Type B pancreatic cell (in vitro differentiated cells): ENCODE measurements at regions not wholly inside any gene's neighbourhood (a gene's known extent, or its start where the extent isn't known, plus 50 kb on each side); places are given as distances from the start of the nearest gene placed in this dataset.

ENCODE experiments used
- DNase-seq: peaks from one replicate; pipeline ENCODE4 v3.0.0; 2021; ENCODE audit warnings: mixed read lengths; ENCODE audit not compliant: unreplicated experiment; ENCODE audit errors: extremely low spot score
- H3K27ac Mint-ChIP-seq: 2 replicates; pipeline ENCODE4 v1.8.0; 2021; ENCODE audit warnings: mild to moderate bottlenecking, mixed read lengths
- H3K27me3 Mint-ChIP-seq: 2 replicates; pipeline ENCODE4 v1.8.0; 2021; ENCODE audit warnings: mixed read lengths
- H3K36me3 Mint-ChIP-seq: 2 replicates; pipeline ENCODE4 v1.8.0; 2021; ENCODE audit warnings: mixed read lengths
- H3K4me1 Mint-ChIP-seq: one replicate; pipeline ENCODE4 v1.8.0; 2021; ENCODE audit warnings: mixed read lengths; ENCODE audit not compliant: unreplicated experiment
- H3K4me3 Mint-ChIP-seq: 2 replicates; pipeline ENCODE4 v1.8.0; 2021; ENCODE audit warnings: mild to moderate bottlenecking, mixed read lengths
- H3K9me3 Mint-ChIP-seq: 2 replicates; pipeline ENCODE4 v1.8.0; 2021; ENCODE audit warnings: mixed read lengths
- TF ChIP-seq, protein P1 (sequence below): fragments of 200-600 bp; sonication (generic); conservative IDR thresholded peaks from 2 replicates; pipeline ENCODE4 v1.5.0; 2021; ENCODE audit warnings: antibody characterized with exemption, mild to moderate bottlenecking

DNA sequence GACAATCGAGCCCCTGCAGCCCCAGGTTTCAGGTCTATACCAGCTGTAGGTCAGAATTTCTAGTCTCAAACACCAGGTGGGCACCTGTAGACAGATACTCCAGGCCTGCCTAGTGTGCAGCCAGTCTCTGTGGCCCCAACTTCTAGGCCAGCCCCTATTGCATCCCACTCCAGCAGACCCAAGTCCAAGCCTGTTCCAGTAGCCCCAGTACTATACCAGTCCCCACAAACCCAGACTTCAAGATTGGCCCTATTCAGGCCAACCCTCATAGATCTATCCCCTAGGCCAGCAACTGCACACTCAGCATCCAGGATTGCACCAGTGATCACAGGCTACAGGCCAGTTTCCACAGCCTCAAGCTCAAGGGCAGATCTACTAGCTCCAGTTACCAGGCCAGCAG is 344.0 kb downstream of the PYDC2 start:
- Mint-ChIP-seq H3K9me3 (no peaks in the 10 kb centered on the region), H3K36me3 (no peaks in the 10 kb centered on the region), H3K4me1 (no peaks in the 10 kb centered on the region), H3K27ac (no peak overlapping the region), H3K27me3 (no peaks in the 10 kb centered on the region), H3K4me3 (no peak overlapping the region)
- DNase-seq, result no peak
- TF ChIP-seq, protein P1, sequence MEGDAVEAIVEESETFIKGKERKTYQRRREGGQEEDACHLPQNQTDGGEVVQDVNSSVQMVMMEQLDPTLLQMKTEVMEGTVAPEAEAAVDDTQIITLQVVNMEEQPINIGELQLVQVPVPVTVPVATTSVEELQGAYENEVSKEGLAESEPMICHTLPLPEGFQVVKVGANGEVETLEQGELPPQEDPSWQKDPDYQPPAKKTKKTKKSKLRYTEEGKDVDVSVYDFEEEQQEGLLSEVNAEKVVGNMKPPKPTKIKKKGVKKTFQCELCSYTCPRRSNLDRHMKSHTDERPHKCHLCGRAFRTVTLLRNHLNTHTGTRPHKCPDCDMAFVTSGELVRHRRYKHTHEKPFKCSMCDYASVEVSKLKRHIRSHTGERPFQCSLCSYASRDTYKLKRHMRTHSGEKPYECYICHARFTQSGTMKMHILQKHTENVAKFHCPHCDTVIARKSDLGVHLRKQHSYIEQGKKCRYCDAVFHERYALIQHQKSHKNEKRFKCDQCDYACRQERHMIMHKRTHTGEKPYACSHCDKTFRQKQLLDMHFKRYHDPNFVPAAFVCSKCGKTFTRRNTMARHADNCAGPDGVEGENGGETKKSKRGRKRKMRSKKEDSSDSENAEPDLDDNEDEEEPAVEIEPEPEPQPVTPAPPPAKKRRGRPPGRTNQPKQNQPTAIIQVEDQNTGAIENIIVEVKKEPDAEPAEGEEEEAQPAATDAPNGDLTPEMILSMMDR, result no peak

DNA sequence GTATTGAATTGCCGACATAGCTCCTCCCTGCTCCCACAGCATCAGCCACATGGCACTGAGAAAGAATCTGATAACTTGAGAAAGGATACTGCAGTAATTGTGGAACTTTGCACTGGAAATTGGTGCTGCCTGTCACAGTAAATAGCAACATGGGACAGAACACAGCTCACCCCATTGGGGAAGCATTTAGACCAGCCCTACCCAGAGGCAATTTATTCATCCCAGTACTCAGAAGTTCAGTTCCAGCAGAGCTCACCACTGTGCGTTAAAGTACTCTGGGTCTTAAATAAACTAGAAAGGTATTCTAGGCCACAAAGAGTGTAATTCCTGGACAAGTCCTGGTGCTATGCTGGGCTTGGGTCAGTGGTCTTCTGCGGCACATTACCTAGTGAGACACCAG is 347.1 kb downstream of the PYDC2 start:
- Mint-ChIP-seq H3K9me3 (no peaks in the 10 kb centered on the region), H3K36me3 (no peaks in the 10 kb centered on the region), H3K27me3 (no peaks in the 10 kb centered on the region), H3K27ac (no peak overlapping the region), H3K4me3 (no peak overlapping the region), H3K4me1 (no peaks in the 10 kb centered on the region)
- TF ChIP-seq, protein P1, result no peak
- DNase-seq, result no peak

- Mint-ChIP-seq H3K27ac (no peak overlapping the region), H3K36me3 (no peaks in the 10 kb centered on the region), H3K9me3 (no peaks in the 10 kb centered on the region), H3K4me1 (no peaks in the 10 kb centered on the region), H3K27me3 (no peaks in the 10 kb centered on the region), H3K4me3 (no peak overlapping the region)
- DNase-seq, result no peak
- TF ChIP-seq, protein P1, result no peak
Measured at GRCh38 chr3:191809326-191809949, 348.5 kb downstream of the PYDC2 start.

DNA sequence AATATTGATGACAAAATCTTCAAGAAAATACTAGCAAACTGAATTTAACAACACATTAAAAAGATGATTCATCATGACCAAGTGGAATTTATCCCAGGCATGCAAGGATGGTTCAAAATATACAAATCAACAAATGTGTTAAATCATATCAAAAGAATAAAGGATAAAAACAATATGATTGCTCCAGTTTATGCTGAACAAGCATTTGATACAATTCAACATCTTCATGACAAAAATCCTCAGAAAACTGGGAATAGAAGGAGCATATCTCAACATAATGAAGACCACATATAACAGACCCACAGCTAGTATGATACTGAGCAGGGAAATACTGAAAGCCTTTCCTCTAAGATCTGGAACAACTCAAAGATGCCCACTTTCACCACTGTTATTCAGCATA is 352.3 kb downstream of the PYDC2 start:
- Mint-ChIP-seq H3K36me3 (no peaks in the 10 kb centered on the region), H3K9me3 (no peaks in the 10 kb centered on the region), H3K4me1 (no peaks in the 10 kb centered on the region), H3K4me3 (no peak overlapping the region), H3K27me3 (no peaks in the 10 kb centered on the region), H3K27ac (no peak overlapping the region)
- TF ChIP-seq, protein P1, result no peak
- DNase-seq, result no peak

DNA sequence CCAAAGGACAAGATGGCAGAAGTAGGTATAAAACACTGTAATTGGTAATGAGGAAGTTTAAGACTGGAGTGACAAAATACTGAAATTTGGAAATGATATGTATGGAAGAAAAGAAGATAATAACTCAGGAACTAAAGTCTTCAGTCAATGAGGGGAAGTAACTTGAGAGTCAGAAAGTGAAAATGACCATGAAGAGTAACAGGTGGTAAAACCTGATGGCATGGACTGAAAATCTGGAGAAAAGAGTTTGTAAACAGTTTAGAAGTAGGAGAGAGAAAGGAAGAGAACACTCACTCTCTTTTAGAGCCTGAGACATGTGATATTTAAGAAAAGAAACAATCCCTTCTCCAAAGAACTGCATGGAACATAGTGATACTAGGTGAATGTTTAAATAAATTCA is 387.9 kb downstream of the PYDC2 start:
- H3K4me1 Mint-ChIP-seq, result no peaks in the 10 kb centered on the region
- H3K9me3 Mint-ChIP-seq, result no peaks in the 10 kb centered on the region
- no peak overlapping the region for H3K4me3 Mint-ChIP-seq
- H3K36me3 Mint-ChIP-seq, result no peaks in the 10 kb centered on the region
- H3K27ac Mint-ChIP-seq, result no peak overlapping the region
- TF ChIP-seq, protein P1, result no peak
- no peaks in the 10 kb centered on the region for H3K27me3 Mint-ChIP-seq
- no peak for DNase-seq

GRCh38 chr3:191859531-191859930 is 398.6 kb downstream of the PYDC2 start:
- peaks cover 3% of the 10 kb centered on the region for H3K27me3 Mint-ChIP-seq
- no peaks in the 10 kb centered on the region for H3K36me3 Mint-ChIP-seq
- no peak overlapping the region for H3K27ac Mint-ChIP-seq
- TF ChIP-seq, protein P1, result no peak
- H3K9me3 Mint-ChIP-seq, result peaks cover 10% of the 10 kb centered on the region
- no peak for DNase-seq
- H3K4me3 Mint-ChIP-seq, result no peak overlapping the region
- H3K4me1 Mint-ChIP-seq, result no peaks in the 10 kb centered on the region
